D721Med (cell line): ENCODE measurements at regions not wholly inside any gene's neighbourhood (a gene's known extent, or its start where the extent isn't known, plus 50 kb on each side); places are given as distances from the start of the nearest gene placed in this dataset.
"Not testable (repeated sequence)": the region's sequence is repeated elsewhere in the genome, so short reads cannot be mapped to it uniquely, and the experiment has no call there.

Experiments used
- DNase-seq: peaks from one replicate; pipeline ENCODE4 v3.0.0; 2011; ENCODE audit warnings: low spot score; ENCODE audit not compliant: insufficient read length
- FAIRE-seq: peaks from 2 replicates; lab custom pipeline; 2011; peaks lifted over from hg19 to GRCh38; lab: Jason Lieb, UNC
- TF ChIP-seq, protein P1 (sequence below): IDR thresholded peaks from 2 replicates; pipeline ENCODE4 v1.5.1; 2012; ENCODE audit warnings: mild to moderate bottlenecking, control low read depth; ENCODE audit not compliant: insufficient read depth; ENCODE audit errors: missing control alignments

DNA sequence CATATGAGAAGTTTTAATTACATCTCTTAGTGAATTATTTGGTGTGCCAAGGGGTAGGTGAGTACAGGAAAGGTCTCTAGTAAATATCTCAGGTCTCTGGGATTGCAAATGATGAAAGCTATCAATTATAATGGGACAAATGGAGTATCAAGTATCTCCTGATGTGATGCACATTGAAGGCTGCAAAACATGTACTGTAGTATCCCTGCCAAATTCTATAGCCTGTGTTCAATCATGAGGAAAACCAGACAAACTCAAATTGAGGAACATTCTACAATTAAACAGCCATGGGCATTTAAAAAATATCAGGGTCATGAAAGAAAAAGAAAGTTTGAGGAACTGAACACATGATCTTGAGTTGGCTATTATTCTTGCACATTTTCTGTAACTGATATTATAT, 665.4 kb upstream of the PABPC4L start:
- DNase-seq (no peak), FAIRE-seq (no peak)
- TF ChIP-seq, protein P1, sequence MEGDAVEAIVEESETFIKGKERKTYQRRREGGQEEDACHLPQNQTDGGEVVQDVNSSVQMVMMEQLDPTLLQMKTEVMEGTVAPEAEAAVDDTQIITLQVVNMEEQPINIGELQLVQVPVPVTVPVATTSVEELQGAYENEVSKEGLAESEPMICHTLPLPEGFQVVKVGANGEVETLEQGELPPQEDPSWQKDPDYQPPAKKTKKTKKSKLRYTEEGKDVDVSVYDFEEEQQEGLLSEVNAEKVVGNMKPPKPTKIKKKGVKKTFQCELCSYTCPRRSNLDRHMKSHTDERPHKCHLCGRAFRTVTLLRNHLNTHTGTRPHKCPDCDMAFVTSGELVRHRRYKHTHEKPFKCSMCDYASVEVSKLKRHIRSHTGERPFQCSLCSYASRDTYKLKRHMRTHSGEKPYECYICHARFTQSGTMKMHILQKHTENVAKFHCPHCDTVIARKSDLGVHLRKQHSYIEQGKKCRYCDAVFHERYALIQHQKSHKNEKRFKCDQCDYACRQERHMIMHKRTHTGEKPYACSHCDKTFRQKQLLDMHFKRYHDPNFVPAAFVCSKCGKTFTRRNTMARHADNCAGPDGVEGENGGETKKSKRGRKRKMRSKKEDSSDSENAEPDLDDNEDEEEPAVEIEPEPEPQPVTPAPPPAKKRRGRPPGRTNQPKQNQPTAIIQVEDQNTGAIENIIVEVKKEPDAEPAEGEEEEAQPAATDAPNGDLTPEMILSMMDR = no peak

DNA sequence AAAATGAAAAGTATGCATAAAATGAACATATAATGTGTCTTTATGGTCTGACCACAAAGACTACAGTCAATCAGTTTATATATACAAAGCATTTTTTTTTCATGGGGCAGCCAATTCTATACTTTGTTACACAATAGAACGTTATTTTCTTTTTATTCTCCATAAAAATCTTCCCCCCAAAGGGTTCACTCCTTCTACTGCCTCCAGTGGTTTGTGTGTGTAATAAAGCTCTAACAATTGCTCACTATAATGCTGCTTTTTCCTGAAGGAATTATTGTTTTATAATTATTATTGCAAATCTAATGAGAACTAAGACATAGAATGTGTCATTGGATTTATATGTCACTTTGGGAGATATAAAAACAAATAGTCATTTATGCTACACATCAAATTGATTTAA, 664.1 kb upstream of the PABPC4L start:
- DNase-seq = no peak
- FAIRE-seq = no peak
- TF ChIP-seq, protein P1 = no peak

DNA sequence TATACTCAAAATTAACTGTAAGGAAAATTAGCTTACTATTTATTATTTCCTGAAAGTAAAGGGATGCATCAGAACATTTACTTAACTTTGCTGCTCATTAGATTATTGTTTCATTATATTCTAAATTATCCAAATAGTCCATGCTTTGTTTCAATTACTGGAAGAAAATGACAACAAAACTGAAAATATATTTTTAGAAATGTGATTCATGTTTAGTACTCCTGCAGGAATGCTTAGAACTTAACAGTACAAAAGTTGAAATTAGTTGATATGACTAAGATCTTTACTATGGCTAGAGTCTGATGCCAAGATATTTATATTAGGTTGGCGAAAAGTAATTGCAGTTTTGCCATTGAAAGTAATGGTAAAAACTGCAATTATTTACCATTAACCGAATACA, 660.5 kb upstream of the PABPC4L start:
- DNase-seq (no peak), FAIRE-seq (no peak)
- TF ChIP-seq, protein P1 = no peak

DNA sequence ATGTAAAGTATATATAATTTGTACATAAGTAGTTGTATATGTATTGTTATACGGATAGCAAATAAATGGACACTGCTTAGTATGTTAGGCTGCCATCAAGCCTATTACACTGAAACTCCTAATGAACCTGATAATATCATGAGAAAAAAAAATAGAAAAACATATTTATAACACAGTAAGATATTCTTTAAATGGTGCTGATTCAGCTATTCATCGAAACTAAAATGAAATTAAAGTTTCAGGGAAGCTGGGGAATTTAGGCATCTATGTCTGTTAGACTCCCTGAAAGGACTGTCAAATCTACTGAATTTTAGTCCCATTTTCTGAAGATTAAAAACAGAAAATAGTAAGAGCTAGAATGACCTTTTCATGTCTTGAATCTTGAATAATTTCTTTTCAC, 647.1 kb upstream of the PABPC4L start:
- TF ChIP-seq, protein P1 = no peak
- DNase-seq (no peak), FAIRE-seq (no peak)

DNA sequence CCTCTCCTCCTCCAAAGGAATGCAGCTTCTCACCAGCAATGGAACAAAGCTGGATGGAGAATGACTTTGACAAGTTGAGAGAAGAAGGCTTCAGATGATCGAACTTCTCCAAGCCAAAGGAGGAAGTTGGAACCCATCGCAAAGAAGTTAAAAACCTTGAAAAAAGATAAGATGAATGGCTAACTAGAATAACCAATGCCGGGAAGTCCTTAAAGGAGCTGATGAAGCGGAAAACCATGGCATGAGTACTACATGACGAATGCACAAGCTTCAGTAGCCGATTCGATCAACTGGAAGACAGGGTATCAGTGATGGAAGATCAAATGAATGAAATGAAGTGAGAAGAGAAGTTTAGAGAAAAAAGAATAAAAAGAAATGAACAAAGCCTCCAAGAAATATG, 629.2 kb upstream of the PABPC4L start:
- not testable (repeated sequence) for FAIRE-seq, DNase-seq

DNA sequence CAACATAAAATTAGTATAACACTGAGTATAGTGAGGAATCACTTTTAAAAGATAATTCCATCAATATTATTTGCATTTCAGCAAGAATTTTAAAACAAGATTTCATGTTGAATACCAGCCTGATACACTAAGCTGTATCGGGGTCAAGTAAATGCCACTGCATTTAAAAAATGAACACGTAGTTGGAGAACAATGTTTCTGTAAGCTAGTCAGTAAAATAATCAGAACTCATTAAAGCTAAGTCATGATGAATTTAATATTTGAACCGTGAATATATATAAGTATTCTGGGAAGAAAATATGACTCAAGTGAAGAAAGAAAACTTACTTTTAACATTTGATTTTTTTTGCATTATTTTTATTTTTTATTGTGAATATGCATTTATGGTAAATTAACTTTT, 611.0 kb upstream of the PABPC4L start:
- FAIRE-seq (no peak), DNase-seq (no peak)
- TF ChIP-seq, protein P1 = no peak

DNA sequence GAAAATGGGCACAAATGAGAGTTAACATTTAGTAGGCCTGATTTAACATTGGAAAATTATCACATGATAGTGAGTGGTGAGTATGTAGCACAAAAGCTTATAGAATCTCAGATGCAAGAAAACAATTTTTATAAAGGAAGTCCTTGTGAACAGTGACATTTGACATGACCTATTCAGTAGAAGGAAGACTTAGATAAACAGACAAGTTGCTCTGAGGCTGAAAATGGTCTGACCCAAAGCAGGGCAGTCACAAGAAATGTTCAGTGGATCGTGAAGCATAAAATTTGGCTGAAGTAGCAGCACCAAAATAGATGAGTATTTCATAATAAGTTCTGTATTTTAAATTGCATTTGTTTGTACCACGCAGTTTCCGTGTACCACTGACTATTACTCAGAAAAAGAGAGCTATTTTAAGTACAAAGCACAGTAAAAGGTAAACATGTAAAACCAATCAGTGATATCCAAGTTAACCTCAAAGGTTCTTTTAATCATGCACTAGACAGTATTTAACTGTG, 605.7 kb upstream of the PABPC4L start:
- DNase-seq = no peak

DNA sequence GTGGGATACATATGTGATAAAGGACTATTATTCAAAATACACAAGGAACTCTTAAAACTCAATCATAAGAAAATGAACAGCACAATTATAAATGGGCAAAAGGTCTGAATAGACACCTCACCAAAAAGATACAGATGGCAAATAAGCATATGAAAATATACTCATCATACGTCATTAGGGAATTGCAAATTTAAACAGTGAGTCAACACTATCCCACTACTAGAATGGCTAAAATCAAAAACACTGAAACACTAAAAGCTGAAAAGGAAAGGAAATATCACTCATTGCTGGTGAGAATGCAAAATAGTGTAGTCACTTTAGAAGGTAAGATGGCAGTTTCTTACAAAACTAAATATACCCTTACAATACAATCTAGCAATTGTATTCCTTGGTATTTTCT, 597.0 kb upstream of the PABPC4L start:
- FAIRE-seq (no peak), DNase-seq (no peak)
- TF ChIP-seq, protein P1 = no peak

More for the DNA sequence above, 605.7 kb upstream of the PABPC4L start:
- TF ChIP-seq, protein P1 = no peak
- FAIRE-seq = no peak
